Limb (tissue), 2 donors: ENCODE measurements at regions not wholly inside any gene's neighbourhood (a gene's known extent, or its start where the extent isn't known, plus 50 kb on each side); places are given as distances from the start of the nearest gene placed in this dataset.

Source experiments
- DNase-seq, 2 donors: peaks; one replicate each; pipeline ENCODE4 v3.0.0-alpha.2; 2016; ENCODE audit errors: extremely low spot score in 2 of 2

DNA sequence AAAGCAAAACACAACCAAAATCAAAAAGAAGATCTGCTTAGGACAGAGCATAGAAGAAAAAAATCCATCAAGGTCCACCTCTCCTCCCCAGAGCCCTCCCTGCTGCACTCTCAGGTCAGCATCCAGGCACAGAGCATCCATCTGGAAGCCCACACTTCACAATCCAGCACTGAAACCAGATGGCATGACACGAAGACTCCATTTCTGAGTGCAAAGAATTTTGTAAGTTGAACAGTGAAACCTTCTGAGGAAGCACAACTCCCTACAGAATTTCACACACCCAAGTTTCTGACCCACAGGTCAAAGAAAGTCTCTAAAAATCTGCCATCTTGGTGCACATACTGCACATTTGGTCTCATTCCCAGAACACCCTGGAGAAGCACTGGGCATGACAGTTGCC is 128.8 kb upstream of the STXBP5 start:
- DNase-seq: no peak

- DNase-seq: no peak
These were observed 127.0 kb upstream of the STXBP5 start for GRCh38 chr6:147077251-147077650.

GRCh38 chr6:147078106-147078505 is 126.1 kb upstream of the STXBP5 start:
- no peak for DNase-seq

DNA sequence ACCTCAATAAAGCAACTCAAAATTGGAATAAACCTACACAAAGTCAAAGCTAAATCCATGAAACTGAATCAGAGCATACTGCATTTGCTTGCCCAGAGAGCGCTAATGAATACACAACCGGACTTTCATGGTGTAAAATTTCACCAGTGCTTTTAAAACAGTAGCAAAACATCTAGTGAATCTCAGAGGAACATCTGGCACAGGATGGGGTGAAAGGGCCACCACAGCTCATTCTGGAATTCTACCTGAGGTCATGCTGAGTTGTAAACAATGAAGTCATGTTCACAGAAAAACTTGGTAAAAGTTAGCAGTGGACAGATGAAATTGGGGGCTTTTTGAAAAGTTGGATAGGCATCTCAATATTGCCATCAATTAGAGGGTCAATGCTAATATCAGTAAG is 125.6 kb upstream of the STXBP5 start:
- DNase-seq: no peak

DNA sequence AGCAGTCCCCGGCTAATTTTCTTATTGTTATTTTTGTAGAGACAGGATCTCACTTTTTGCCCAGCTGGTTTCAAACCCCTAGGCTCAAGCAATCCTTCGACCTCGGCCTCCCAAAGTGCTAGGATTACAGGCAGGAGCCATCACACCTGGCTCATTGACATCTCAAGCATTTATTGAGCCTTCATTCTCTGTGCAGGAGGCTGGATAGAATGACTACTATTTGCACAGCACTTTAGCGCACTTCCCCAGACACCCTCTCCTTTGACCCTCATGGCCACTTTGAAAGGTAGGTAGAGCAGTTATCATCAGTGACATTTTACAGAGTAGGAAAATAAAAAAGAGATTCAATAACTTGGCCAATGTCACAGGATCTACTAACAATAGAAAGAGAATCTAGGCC is 124.0 kb upstream of the STXBP5 start:
- no peak for DNase-seq

- DNase-seq: no peak
These were observed 123.1 kb upstream of the STXBP5 start for GRCh38 chr6:147081076-147081609.

DNA sequence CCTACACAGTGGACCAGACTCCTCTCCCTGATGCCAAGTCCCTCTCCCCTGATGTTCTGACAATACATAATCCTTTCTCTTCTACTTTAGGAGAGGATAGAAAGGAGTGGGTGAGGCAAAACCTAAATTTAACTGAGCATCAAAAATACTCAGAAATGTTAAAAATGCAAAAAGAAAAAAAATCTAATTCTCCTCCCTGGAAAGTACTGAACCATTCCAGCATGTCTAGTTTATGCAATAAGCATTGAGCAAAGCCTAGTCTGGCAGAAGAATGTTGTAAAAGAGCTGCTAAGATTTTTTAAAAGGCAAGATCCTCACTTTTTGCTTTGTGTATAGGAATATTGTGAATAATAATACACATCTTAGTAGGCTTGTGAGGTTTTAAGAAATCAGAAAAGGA is 116.6 kb upstream of the STXBP5 start:
- DNase-seq: no peak

GRCh38 chr6:147088861-147089260 is 115.4 kb upstream of the STXBP5 start:
- DNase-seq: no peak

DNA sequence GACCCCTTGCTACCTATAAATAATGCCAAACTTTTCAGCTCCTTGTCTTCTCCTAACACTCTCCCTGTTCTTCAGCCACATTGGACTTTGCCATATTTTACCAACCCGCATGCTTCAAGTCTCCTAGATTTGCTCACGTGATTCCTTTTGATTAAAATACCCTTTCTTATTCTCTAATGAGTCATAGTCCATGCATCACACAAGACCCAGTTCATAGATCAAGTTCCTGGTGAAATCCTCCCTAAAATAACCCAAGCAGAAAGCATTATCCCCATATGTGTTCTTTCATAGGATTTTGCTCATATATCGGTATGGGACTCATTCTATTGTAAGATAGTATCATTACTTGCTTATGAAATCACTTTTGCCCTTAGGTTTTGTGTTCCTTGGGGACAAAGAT is 108.9 kb upstream of the STXBP5 start:
- DNase-seq: no peak

DNA sequence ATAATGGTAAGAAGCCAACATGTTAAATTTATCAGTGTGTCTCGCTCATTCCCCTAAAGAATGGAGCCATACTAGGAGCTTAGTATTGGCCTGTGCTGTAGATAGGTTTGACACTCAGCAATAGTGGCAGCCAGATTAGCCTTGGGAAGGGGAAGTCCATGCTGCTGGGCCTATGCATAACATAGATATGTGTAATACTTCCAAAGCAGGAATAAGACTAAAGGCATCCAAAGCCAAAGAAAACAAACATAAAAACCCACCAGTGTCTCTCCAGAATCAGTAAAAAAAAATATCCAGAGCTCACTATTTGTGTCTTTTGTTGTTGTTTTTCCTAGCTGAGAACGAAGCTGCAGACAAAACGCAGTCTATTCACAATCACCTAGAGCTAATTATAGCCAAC is 104.2 kb upstream of the STXBP5 start:
- DNase-seq: no peak

GRCh38 chr6:147103007-147103406 is 101.2 kb upstream of the STXBP5 start:
- no peak for DNase-seq

GRCh38 chr6:147103694-147104093 is 100.5 kb upstream of the STXBP5 start:
- no peak for DNase-seq

DNA sequence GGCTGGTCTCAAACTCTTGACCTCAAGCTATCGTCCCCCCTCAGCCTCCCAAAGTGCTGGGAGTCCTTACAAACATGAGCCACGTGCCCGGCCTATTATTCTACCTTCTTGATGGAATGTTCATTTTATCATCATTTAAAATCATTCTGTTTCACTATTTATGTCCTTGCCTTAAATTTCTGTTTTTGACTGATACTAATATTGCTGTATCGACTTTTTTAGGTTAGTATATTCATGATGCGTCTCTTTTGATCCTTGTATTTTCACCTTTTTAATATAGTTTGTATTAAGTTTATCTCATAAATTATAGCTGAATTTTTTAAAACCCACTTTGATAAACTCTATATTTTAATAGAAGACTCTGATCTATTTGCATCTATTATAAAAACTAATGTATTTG is 98.4 kb upstream of the STXBP5 start:
- DNase-seq: no peak

- DNase-seq: no peak
These were observed 97.3 kb upstream of the STXBP5 start for GRCh38 chr6:147106759-147107401.

DNA sequence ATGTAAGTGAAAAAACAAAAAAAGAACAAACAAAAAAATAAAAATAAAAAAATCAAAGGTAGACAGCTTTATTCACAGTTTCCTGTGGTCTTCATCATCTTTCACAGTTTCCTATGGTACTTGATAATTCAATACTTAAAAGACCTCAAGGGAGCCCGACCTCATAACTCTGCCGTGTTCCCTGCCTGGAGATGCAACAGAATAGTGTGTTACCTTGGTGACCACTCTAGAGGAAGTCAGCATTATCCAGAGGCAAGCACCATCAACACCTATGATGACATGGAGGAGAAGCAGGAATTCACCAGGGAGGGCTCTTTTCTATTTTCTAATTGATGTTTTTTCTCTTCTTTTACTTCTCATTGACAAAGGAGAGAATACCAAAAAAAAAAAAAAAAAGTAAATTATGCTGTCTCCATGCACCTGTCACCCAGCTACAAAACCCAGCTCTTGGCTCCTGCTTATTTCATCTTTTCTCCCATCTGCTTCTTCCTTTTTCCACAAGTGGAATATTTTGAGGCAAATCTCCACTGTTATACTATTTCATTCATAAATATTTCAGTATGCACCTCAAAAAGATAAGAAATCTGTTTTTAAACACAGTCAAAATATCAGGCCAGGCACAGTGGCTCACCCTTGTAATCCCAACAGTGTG is 95.8 kb upstream of the STXBP5 start:
- DNase-seq: no peak

DNA sequence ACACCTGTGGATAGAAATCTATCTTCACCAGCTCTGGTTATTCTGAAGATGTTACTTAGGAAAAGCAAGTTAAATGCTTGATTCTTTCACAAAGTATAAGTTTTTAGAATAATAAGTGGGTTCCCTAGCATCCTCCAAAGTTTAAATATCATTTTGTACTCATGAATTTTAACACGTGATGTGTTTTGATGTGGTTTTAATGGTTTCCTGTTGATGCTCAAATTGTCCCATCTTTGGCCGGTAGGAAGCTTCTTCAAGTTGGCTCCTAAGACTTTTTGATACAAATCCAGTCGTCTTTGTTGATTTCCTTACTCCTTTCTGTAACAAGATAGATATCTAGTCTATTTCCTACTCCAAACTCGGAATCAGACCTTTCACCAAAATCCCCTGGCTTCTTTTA is 94.5 kb upstream of the STXBP5 start:
- DNase-seq: no peak

DNA sequence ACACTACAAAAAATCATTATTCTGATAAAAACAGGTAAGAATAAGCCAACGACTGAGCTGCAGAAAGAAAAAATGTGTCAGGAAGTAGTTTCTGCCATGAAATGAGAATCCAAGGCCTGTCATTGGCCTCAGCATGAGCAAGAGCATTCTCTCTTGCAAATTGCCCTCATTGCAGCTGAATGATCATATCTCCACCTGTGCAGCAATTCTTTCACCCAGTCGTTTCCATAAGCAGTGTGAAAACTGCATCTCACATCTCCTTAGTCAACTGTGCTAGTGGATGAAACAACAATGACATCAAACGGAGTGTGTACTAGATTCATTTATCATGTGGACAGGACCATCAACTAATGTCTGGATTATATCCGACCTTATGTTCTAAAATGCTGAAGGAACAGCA is 88.2 kb upstream of the STXBP5 start:
- no peak for DNase-seq

GRCh38 chr6:147117011-147117410 is 87.2 kb upstream of the STXBP5 start:
- no peak for DNase-seq

DNA sequence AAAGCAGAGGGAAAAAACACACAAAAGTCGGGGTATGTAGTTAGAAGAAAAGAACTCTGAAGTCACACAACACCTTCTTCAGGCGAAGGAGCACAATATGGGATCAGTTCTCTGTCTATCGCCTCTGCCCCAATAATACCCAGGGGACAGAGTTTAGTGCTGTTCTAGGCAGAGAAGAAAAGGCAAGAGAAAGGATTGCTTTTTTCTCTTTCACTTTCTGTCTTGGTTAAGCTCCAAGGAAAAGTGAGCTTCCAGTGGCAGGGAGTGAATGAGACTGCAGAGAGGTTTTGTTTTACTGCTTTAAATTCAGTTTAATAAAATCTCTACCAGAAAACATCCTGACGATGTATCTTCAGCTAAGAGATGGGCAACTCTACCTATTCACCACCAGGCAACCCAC is 86.6 kb upstream of the STXBP5 start:
- DNase-seq: no peak

- no peak for DNase-seq
These were observed 84.9 kb upstream of the STXBP5 start for GRCh38 chr6:147119310-147119709.

DNA sequence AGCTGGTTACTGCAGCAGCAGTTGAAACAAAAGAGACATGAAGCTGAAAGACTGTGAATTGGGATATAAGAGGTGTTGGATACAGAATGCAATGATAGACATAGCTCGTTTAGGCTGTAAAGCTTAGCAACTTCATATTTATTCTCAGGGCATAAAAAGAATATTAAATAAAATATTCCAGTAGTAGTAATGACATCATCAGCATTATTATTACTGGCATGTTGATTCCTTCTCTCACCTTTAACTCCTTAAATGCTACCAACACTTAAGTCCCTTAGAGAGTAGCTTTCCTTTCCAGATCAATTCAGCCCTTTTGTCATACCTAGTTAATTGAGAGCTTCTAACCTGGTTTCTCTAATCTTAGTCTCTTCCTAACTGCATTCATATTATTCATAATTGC is 81.4 kb upstream of the STXBP5 start:
- no peak for DNase-seq

- DNase-seq: no peak
These were observed 77.6 kb upstream of the STXBP5 start for GRCh38 chr6:147126618-147127022.

DNA sequence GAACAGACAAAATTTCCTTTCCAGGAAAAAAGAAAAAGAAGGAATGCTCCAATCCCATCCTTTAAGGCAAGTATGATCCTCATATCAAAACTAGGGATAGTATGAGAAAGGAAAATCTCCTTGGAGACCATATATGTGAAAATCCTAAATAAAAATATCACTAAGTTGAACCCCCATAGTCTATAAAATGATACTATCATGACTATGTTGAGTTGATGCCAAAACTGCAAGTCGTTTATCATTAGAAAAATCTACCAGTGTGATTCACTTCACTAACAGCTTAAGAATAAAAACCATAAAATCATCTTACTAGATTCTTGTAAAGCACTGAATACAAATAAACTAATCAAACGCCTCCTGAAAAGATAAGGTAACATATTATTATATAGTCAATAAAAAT is 76.6 kb upstream of the STXBP5 start:
- no peak for DNase-seq
